Prostate gland (tissue), 2 donors: ENCODE measurements at regions not wholly inside any gene's neighbourhood (a gene's known extent, or its start where the extent isn't known, plus 50 kb on each side); places are given as distances from the start of the nearest gene placed in this dataset.

ENCODE experiments used
- DNase-seq: peaks from one replicate; pipeline ENCODE4 v3.0.0-alpha.2; 2019; ENCODE audit warnings: low spot score
- H3K27ac ChIP-seq, 2 donors: fragments of 200-600 bp; sonication (generic); 2 replicates each; pipeline ENCODE4 v1.5.1; 2017 to 2019
- H3K27me3 ChIP-seq: fragments of 200-600 bp; sonication (generic); replicated peaks from 2 replicates; pipeline ENCODE4 v1.5.1; 2019; ENCODE audit not compliant: insufficient read depth
- H3K36me3 ChIP-seq, 2 donors: fragments of 200-600 bp; sonication (generic); 1 replicate in 1 of 2; 2 replicates in 1 of 2; pipeline versions ENCODE4 v1.5.1 to v1.8.1; 2017 to 2019
- H3K4me1 ChIP-seq: fragments of 200-600 bp; sonication (generic); replicated peaks from 2 replicates; pipeline ENCODE4 v1.5.1; 2019
- H3K4me3 ChIP-seq, 2 donors: fragments of 200-600 bp; sonication (generic); 2 replicates each; pipeline ENCODE4 v1.5.1; 2017 to 2019
- H3K9me3 ChIP-seq: fragments of 200-600 bp; sonication (generic); 2 replicates; pipeline ENCODE4 v1.5.1; 2017
- CTCF ChIP-seq, 4 experiments: fragments of 200-600 bp in 2 of 4; fragments of 450-650 bp in 2 of 4; sonication (generic) in 2 of 4; IDR thresholded peaks; 1 replicate in 3 of 4; 2 replicates in 1 of 4; pipeline ENCODE4 v1.5.1; 2016 to 2019; ENCODE audit warnings: antibody characterized with exemption in 4 of 4, mild to moderate bottlenecking in 2 of 4, moderate library complexity in 2 of 4
- POLR2A ChIP-seq: fragments of 450-650 bp; IDR thresholded peaks from one replicate; pipeline ENCODE4 v1.6.1; 2016; ENCODE audit warnings: antibody characterized with exemption, mild to moderate bottlenecking
- POLR2AphosphoS5 ChIP-seq: sonication (generic); formaldehyde crosslinking; IDR thresholded peaks from one replicate; pipeline ENCODE4 v1.6.1; 2017; ENCODE audit warnings: antibody characterized with exemption
- WGBS: methylation state at CpG from one replicate; pipeline ENCODE4 v1.1.5; 2018; 5-methylcytosine and 5-hydroxymethylcytosine counted together
- intact Hi-C: fragments of 100-400 bp; cut with DNase I; formaldehyde crosslinking; loops from one replicate; pipeline ENCODE4 v1.14.2; 2022

GRCh38 chr10:78906734-78907390, 161.9 kb upstream of the ZMIZ1 start:
- Histone ChIP-seq H3K36me3 (no peaks in the 10 kb centered on the region), H3K4me3 (no peak overlapping the region), H3K9me3 (no peaks in the 10 kb centered on the region), H3K27me3 (no peaks in the 10 kb centered on the region), H3K4me1 (no peaks in the 10 kb centered on the region), H3K27ac (no peak overlapping the region)
- no peak for DNase-seq
- intact Hi-C loops = no loop called here
- 91% methylated on average over 3 of the region's 3 CpGs for WGBS
- TF ChIP-seq POLR2AphosphoS5 (no peak), POLR2A (no peak), CTCF (IDR thresholded peaks at IDR 0.05) (no peak)

GRCh38 chr10:78907551-78908211, 161.1 kb upstream of the ZMIZ1 start:
- no peak for DNase-seq
- no peak for TF ChIP-seq POLR2AphosphoS5
- TF ChIP-seq POLR2A = no peak
- TF ChIP-seq CTCF (IDR thresholded peaks at IDR 0.05) = no peak
- intact Hi-C loops = no loop called here
- Histone ChIP-seq H3K9me3 (no peaks in the 10 kb centered on the region), H3K27ac (no peak overlapping the region), H3K4me1 (no peaks in the 10 kb centered on the region), H3K27me3 (no peaks in the 10 kb centered on the region), H3K36me3 (no peaks in the 10 kb centered on the region), H3K4me3 (no peak overlapping the region)
- 95% methylated on average over 11 of the region's 11 CpGs for WGBS

GRCh38 chr10:78909221-78909620, 159.5 kb upstream of the ZMIZ1 start:
- 49% methylated on average over 6 of the region's 6 CpGs for WGBS
- Histone ChIP-seq H3K4me1 (no peaks in the 10 kb centered on the region), H3K27ac (no peak overlapping the region), H3K36me3 (no peaks in the 10 kb centered on the region), H3K4me3 (no peak overlapping the region), H3K27me3 (no peaks in the 10 kb centered on the region), H3K9me3 (no peaks in the 10 kb centered on the region)
- DNase-seq = no peak
- TF ChIP-seq CTCF (IDR thresholded peaks at IDR 0.05) (no peak), POLR2AphosphoS5 (no peak), POLR2A (no peak)
- intact Hi-C loops = no loop called here

GRCh38 chr10:78910021-78910420, 158.7 kb upstream of the ZMIZ1 start:
- Histone ChIP-seq H3K27me3 (no peaks in the 10 kb centered on the region), H3K9me3 (no peaks in the 10 kb centered on the region), H3K36me3 (no peaks in the 10 kb centered on the region), H3K27ac (no peak overlapping the region), H3K4me1 (no peaks in the 10 kb centered on the region), H3K4me3 (no peak overlapping the region)
- 97% methylated on average over 3 of the region's 3 CpGs for WGBS
- no peak for TF ChIP-seq CTCF (IDR thresholded peaks at IDR 0.05)
- TF ChIP-seq POLR2AphosphoS5 = no peak
- no peak for TF ChIP-seq POLR2A
- intact Hi-C loops = loop anchor here (10.0 kb wide), 1 partner anchor 285 kb away; no protein-coding TSS in a partner anchor
- no peak for DNase-seq

GRCh38 chr10:78910476-78910875, 158.3 kb upstream of the ZMIZ1 start:
- DNase-seq = no peak
- 98% methylated on average over 2 of the region's 2 CpGs for WGBS
- no peak overlapping the region for H3K4me3 ChIP-seq
- H3K9me3 ChIP-seq = no peaks in the 10 kb centered on the region
- no peak overlapping the region for H3K27ac ChIP-seq
- no peaks in the 10 kb centered on the region for H3K27me3 ChIP-seq
- H3K36me3 ChIP-seq = no peaks in the 10 kb centered on the region
- intact Hi-C loops = loop anchor here (10.0 kb wide), 1 partner anchor 284 kb away; no protein-coding TSS in a partner anchor
- no peaks in the 10 kb centered on the region for H3K4me1 ChIP-seq
- TF ChIP-seq POLR2AphosphoS5 = no peak
